ENCODE measurements at regions not wholly inside any gene's neighbourhood (a gene's known extent, or its start where the extent isn't known, plus 50 kb on each side); places are given as distances from the start of the nearest gene placed in this dataset.
"Not testable (repeated sequence)": the region's sequence is repeated elsewhere in the genome, so short reads cannot be mapped to it uniquely, and the experiment has no call there.

DNA sequence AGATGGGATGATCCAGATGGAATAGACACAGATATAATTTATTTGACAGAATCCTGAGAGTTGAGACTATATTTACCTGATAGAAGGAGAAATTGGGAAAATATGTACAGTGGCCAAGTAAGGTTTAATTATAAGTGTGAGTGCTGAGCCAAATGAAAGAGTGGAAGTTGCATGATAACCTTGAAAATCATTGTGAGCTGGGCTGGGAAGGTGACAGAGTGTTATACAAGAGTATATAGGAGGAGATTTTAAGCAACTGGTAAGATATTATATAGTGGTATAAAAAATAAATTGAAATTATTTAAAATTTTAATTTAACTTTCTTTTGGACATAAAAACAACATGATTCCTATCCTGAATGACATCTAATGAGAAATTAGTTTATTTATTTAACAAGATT lies 340.8 kb downstream of the NUP35 start:
- no peak for DNase-seq

DNA sequence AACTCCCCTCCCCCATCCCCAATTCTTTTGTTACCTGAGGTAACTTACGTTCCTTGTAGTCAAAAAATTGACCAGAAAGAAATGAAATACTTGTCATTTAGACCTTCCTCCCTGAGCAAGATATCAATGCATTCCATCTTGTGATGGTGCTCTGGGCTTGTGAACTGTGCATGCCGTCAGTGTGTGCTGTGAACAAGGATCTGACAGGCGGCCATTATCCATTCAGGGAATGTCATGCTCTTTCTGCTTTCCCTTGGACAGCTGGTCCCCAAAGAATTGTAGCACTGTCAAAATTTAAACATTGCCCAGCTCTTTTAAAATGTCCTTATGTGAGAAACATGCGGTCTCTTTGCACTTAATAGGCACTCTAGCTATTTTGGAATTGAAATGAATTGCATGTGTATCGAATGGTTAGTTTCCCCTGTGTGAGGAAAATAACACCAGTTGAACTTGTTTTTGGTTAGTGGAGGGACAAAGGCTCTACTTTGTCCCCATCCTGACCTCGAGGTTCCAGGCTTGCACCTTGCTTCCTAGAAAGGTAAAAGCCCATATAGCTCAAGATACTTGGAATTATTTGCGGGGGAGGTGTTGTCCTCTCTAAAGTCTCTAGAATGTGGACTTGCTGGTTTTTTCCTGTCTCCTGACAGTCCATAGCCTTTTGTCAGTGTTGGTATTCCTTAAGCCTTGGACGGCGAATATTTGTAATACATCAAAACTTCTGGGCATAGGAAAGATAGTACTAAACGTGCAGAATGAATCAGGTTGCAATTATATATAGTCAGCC lies 350.9 kb downstream of the NUP35 start:
- no peak for DNase-seq

DNA sequence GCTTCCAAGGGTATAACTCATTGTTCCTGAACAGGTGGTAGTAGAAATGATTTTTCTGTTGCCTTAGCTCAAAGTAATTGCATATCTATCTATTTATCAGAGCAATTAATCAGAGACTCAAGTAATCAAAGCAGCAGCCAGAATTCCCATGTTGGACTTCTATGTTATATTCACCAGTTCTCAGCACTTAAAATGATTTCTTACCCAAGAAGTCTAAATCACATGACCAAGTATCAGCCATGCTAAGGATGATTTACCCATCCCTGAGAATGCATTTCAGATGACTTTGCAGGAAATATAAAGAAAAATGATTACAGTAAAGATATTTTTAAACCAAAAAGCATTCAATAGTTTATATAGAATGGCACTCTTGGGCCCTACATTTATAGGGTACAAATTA lies 352.2 kb downstream of the NUP35 start:
- DNase-seq = no peak

DNA sequence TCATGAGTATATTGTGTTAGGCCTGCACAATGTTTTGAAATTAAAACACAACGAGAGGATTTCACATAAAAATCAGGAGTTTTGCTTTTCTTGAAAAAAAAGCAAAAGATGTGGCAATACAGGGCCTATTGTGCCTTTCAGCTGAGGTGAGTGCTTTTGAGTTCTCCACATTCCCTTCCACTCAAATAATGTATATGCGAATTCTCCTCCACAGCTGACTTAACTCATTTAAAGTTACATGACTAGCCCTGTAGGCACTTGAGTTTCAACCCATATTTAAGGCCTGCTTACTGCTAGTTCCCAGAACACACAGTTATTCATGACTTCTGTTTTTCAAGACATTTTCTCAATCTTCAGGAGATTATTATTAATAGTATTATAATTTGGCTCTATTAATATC lies 353.1 kb downstream of the NUP35 start:
- no peak for DNase-seq

DNA sequence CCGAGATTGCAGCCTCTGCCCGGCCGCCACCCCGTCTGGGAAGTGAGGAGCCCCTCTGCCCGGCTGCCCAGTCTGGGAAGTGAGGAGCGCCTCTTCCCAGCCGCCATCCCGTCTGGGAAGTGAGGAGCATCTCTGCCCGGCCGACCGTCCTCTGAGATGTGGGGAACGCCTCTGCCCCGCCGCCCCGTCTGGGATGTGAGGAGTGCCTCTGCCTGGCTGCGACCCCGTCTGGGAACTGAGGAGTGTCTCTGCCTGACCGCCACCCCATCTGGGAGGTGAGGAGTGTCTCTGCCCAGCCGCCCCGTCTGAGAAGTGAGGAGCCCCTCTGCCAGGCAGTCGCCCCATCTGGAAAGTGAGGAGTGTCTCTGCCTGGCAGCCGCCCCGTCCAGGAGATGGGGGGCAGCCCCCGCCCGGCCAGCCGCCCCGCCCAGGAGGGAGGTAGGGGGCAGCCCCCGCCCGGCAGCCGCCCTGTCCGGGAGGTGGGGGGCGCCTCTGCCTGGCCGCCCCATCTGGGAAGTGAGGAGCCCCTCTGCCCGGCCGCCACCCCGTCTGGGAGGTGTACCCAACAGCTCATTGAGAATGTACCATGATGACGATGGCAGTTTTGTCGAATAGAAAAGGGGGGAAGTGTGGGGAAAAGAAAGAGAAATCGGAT lies 354.8 kb downstream of the NUP35 start:
- DNase-seq = not testable (repeated sequence)

DNA sequence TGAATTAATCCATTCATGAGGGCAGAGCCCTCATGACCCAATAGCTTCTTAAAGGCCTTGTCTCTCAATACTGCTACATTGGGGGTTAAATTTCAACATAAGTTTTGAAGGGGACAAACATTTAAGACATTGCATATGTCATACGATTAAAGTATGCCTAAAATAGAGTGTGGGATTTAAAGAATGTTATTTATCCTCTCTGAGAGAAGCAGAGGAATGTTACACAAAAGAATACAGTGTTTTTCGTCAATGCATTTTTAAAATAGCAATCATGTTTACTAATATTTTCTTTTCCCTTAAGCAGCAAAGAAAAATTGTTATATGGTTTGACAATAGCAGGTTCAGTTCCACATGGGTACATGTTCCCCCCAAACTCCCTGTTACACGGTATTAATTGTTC lies 363.1 kb downstream of the NUP35 start:
- no peak for DNase-seq

DNA sequence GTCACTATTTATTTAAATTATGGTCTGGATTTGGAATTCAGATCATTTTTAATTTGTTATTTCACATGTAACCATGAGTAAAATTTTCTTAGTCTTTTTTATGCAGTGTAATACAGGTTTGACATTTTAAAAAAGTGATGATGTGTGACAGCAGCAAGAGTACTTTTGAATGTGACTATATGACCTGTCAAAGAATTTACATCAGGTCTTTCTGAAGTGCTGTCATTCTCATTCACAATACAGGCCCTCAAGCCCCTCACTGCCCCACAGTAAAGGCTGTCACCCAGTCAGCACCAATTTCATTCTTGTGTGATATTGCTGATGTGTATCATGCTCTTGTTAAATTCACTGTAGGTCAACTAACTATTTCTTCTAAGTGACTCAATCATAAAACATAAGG lies 364.2 kb downstream of the NUP35 start:
- DNase-seq = no peak

DNA sequence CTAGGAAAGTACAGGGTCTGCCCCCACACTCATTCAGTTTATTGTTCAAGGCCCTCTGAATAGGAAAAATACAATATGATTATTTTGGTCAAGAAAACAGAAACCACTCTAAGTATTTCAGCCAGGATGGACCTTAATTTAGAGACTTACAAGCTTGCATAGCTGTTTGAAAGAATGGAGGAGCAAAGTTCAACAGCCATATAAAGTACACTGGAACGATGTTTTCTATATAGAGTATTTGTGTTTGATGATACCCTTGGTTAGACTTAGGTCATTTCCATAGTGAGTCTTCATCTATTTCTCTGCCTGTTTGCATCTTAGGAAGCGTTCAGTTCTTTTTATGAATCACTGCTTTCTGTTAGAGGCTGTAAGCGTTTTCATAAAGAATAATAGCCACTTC lies 366.2 kb downstream of the NUP35 start:
- DNase-seq = no peak

DNA sequence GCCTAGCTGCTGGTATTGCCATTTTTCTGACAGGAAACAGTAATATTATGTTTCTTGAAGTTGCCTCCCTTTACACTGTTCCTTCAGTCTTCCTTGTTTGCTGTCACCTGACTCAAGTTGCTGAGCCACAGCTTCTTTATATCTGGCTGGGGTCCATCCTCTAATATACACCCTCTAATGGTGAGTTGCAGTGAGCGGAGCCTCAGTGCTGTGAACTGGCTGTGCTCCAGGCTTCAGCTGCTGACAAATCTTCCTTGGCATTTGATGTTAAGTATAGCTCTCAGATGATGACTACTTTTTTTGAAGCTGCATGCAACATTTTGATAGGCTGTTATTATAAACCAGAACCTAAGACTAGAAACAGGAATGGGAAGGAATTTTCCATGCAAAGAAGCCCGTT lies 366.7 kb downstream of the NUP35 start:
- no peak for DNase-seq

DNA sequence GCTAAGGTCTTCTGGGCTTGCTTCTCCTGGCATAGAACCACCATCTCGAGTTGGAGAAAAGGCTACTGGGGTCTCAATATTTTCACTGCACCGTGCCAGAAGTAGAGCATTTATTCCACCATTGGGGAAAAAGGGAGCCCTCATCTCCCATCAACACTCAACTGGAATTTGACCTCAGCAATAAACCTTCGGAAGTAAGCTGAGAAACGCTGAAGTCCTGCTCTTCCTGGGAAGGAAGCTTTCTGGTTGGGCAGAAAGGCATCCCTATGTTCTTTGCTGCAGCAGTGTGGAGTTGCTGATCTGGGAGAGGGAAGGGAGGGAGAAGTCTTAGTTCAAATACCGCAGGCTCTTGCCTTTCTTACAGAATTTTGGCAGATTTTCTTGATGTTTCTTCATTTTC lies 368.8 kb downstream of the NUP35 start:
- DNase-seq = no peak

DNA sequence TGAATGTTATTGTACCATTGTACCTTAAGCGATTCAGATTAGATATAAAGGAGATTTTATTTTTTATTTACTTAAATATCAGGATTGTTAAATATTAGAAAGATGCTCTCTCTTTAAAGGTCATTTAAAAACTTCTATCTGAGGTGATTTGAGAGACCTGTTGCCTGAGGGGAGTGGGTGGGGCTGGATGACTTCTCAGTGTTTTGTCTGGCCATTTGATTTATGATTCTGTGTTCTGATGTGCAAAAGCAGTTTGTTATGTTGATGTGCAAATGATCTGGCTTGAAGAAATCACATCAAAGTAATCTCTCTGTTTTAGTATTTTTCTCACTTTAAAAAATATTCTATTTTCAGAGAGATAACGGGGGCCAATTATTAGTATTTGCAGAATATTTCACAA lies 370.8 kb downstream of the NUP35 start:
- no peak for DNase-seq

DNA sequence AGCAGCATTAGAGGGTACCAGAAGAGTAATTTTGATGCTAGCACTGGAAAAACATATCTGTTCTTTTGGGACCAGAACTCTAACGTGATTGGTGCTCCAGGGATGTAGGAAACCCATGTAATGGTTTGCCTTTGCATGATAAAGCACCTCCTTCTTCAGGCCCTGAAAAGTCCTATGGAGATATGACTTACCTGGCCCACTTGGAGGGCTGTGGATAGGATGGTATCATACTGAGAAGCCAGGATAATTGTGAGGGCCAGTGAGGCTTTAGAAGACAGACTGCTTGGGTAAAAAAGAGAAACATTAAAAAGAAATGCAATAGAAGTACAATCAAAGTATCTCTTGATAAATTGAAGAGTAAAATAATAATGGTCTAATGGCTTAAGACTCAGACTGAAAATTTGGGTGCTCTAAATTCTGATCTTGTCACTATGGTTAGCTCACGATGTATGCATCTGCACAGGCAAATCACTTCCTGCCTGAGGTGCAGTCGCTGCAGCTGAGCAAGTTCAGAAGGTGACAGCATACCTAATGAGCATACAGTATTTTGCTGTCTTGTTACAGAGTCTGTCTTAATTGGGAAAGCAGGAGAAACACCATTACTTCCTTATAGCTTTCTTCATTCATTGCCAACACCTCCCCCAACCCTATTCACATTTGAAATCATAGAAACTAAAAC lies 371.5 kb downstream of the NUP35 start:
- no peak for DNase-seq

DNA sequence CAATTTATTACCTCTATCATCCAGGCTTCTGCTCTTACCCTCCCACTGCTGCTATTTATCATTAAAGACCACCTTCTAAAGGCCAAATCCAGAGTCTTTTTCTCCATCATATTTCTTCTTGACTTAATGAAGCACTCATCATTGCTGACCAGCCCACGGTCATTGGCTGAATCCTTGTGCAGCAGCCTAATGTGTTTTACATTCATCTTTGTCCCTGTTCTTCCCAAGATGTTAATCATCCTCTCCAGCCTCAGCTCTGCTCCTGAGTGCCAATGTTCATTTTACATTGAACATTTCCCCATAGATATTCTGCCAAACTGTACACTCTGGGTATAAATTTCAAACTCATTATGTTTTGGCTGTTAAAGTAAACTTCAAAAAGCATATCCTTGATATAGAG lies 373.6 kb downstream of the NUP35 start:
- DNase-seq = no peak

DNA sequence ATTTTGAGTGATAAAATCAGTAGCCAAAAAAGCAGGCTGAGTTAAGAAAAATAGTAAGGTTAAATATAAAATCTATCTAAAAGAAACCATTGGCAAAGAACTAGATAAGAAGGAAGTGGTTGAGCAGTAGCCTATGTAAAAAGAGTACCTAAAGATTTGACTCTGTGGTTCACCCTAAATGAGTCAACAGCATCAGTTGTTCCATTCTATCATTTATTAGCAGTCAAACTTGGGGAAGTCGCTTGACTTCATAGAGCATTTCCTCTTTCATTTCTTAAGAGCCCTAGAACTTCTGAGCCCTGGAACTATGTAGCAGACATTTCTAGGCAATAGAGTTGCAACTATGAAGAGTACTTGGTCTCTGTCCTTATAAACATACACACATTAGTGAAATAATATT lies 381.7 kb downstream of the NUP35 start:
- no peak for DNase-seq

DNA sequence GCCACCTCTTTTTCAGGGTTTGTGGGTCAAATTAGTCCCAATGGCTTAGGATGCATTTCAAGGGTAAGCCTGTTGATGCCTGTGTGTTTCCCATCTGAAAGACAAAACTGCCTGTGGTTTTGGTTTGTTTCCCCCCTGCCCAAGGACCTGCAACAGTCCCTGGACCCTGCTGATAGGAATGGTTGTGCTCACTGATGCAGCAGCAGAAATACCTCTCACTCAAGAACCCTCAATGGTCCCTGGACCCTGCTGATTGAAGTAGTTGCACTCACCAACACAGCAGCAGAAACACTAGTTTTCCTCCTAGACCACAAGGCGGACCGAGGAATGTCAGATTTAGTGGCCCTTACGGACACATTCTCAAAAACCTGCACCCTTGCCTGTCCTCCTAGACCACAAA lies 386.9 kb downstream of the NUP35 start:
- DNase-seq = no peak

DNA sequence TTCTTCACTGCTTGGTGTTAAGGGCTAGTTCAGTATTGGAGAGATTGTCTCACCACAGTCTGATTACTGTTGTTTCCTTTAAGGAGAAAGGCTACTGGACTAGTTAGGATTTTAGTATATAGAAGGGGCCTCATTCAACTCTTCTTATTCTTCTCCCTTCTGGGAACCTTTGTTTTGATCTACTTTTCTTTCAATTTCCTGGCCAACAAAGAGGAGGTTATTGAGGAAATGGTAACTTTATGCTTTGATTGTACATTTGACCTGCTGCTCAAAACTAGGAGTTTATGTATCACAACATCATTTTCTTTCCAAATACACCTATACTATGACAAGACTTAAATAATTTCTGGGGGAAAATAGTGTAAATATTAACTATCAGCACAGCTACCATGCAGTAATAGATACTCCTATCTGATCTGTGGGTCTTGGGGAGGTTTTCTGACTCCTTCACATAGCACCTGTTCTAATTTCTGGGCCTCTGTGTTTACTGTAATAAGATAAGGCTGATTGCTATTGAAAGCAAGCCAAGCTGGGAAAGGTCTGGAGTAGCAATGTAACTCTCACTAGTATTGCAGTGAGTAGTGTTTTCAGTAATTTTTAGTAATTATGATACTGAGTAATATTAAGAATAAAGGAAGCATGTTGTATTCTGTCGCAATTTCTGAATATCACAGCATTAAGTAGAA lies 395.3 kb downstream of the NUP35 start:
- no peak for DNase-seq

DNA sequence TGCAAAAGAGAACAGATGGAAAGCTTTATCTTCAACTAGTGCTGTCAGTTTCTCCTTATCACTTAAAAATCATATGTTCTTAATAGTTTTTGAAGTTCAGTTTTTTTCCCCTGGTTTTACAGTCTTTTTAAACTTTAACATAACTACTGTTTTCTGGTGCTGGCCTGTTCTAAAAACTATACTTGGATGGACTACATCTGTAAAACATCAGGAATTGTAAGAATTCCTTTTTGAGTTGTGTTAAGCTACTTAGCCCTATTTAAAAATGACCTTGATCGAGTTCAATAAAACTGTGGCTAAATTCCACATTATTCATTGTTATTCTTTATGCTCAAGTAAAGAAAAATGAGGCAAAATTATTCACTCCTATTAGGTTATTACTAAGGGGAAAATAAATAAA lies 397.7 kb downstream of the NUP35 start:
- DNase-seq = no peak

DNA sequence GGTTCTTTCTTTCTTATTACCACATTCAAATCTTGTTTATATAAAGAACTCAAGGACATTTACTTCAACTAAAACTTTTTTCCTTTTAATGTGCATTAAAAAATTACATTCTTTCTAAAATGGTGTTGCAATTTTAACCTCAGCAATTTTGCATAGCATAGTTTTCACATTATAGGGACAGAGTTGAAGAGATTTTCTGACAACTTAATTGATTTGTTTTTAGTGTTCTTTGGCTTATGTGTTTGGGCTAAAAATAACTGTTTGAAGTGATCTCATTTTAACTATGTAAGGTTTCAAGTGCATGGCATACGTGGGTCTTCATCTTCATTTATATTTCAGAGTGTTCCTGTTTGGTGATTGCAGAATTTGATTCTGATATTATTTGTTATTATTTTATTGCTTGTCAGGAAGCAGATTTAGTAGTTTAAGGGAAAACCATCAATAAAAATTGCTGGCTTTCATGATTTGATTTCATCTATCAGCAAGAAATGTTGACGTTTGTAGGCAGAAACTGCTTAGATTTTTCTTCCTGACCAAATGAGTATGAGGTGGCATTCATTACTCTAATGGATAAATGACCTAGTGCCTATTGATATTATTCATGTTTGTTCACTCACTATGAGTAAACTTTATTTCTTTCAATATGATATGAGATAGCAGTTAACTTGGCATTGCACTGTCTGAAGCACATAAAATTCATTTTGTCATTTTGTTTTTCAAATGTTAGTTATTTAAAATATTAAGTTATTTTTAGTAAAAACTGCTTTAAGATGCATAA lies 398.4 kb downstream of the NUP35 start:
- DNase-seq = no peak

DNA sequence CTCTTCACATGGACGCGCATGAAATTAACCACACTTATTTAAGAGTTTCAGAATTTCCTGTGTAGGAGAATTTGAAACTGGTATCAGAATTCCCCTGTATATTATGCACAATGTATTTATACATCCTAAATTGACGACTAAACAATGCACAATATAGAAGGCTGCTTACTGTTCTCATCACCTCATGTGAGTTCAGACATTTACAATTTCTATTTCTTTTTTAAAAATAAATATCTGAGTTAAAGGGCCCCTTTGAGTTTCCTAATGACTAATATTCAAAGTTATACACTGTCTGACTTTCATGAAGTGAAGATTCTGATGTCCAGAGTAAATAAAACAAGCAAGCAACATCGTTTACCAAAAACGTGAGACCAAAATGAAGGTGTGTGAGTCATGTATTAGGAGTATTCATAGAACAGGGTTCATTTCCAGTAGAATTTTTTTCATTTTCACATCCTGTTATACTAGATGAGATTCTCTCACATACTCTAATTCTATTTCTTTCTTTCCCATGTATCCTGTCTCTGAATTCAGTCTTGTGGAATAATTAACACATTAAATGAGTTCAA lies 406.2 kb downstream of the NUP35 start:
- no peak for DNase-seq

DNA sequence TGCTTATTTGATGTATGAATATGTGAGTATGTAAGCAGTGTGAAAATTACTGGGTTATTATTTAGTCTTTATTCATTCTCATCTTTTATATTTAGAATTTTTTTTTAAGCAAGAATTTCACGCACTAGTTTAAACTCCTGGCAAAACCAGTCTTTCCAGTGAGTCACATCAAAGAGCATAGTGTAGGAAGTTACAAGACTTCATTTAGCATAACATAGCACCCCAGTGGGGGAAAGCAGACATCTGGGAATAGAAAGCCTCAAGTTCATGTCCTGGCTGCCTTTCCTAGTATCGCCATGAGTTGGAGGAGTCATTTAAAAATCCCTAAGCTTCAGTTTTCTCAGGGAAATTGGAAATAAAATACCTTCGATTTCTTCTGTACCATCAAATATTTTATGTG lies 408.3 kb downstream of the NUP35 start:
- no peak for DNase-seq

DNA sequence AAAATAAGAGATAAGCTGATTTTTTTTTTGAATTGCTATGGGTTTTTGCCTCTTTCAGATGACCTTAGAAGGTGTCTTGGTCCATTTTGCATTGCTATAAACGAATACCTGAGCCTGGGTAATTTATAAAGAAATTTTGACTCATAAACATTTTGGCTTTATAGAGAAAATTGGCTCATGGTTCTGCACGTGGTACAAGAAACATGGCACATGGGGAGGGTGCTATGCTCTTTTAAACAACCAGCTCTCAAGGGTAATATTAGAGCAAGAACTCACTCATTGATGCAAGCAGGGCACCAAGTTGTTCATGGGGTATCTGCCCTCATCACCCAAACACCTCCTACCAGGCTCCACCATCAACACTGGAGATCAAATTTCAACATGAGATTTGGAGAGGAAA lies 408.8 kb downstream of the NUP35 start:
- DNase-seq = no peak

DNA sequence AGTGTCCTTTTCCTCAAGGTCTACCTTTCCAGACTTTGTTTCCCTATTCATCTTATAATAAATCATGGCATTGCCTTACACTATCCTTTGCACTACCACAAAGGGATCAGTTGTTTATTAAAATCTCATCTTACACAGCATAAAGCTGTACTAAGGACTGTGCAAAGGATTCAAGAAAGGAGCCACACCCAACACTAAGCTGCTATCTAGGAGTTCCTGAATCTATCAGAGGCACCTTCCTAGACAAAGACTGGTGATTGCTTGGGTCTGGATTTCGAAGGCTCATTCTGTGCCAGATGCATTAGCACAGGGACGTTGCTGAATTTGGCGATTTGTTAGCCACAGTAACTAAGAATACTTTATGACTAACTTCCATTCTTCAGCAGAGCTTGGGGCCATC lies 412.0 kb downstream of the NUP35 start:
- DNase-seq = no peak

DNA sequence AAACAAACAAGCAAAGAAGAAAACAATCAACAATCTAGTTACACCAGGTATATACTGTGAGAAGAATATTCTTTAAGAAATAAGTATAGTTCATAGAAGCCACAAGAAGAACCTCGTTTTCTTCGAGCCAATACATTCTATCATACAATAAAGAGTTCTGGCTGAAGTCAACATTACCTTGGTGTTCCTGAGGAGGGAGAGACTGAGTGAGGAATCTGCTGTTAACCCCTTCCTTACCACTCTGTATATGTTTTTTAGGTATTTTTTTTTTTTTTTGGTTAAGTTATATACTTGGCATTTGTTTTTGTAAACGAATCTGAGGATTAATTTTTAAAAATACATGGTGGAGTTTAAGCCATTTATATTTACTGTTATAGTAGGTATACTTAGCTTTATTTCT lies 412.5 kb downstream of the NUP35 start:
- no peak for DNase-seq

All from NCI-H1048 (cell line).